Forelimb muscle (tissue), 1 donor: ENCODE measurements at regions not wholly inside any gene's neighbourhood (a gene's known extent, or its start where the extent isn't known, plus 50 kb on each side); places are given as distances from the start of the nearest gene placed in this dataset.

Source experiments
- DNase-seq: peaks from one replicate; pipeline ENCODE4 v3.0.0-alpha.2; 2013; ENCODE audit warnings: low read depth

DNA sequence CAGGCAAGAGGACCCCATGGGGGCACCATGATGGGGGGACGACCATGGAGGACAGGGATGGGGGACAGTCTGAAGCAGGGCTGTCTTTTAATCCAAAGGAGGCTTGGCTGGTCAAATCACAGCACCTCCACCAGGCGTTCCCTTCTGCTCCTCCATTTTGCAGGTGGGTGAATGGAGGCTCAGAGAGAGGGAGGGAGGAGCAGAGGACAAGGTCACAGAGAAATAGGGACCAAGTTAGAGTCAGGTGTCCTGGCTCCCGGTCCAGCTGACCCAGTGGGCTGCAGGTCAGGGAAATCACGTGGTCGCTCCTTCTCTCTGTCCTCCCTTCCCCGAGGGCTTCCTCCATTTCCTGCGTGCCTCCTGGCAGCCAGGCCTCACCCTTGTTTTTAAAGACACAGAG lies 156.4 kb upstream of the SMIM23 start:
- no peak for DNase-seq

DNA sequence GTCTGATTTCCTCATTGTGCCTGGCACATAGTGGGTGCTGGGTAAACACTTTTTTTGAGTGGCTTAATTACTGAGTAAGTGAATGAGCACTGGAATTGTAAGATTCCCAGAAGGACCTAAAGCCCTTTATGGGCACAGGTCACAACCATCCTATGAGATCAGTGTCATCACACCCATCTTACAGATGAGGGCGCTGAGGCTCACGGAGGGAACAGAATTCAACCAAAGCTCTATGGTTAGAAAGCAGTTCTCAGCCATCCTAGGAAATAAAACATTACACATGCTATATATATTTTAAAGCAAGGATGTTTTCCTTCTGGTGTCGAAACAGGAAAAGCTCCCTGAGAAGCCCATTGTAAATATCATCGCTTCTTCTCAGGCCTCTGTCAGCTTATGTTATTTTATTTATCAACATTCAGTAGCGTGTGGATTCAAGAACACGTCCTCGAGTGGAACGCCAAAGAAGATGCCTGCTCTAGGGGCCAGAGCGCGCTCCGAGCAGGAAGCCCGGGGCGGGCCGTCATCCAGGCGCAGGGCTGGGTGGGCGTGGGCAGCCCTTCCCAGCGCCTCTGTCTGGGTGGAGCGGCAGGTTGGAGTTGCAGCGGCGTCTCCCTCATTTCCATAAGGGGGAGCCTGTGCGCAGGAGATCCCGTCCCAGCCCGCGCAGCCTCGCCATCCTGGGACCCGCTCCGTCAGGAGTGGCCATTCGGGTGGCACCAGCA lies 155.8 kb upstream of the SMIM23 start:
- no peak for DNase-seq

DNA sequence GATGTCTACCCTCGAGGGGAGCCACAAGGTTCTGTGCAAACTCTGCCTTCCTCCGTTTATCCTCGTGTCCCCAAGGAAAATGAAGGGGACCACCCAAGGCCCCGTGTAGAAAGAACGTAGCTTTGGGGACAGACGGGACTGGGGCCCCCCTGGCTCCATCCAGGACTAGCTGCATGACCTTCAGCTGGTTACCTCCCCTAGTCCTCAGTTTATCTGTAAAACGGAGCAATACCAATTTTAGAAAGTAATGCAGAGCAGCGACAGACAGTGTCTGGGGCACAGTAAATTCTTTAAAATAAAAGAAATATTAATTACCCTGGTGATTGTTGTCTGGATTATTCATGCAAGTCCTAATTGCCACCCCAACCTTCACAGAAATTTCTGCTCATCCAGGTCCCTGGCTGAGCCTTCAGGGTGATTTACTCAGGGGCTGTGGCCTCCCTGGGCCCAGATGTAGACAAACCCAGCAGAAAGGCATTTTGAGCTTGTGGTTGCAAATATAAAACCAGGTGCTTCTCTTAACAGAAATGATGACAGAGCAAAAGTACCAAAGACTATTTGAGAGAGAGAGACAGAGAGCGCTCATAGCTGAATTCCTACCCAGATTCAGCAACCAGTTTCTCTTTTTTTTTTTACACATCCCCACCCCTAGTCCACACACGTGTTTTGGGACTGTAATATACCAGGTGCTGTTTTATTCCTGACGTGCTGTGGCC lies 155.1 kb upstream of the SMIM23 start:
- DNase-seq: no peak

DNA sequence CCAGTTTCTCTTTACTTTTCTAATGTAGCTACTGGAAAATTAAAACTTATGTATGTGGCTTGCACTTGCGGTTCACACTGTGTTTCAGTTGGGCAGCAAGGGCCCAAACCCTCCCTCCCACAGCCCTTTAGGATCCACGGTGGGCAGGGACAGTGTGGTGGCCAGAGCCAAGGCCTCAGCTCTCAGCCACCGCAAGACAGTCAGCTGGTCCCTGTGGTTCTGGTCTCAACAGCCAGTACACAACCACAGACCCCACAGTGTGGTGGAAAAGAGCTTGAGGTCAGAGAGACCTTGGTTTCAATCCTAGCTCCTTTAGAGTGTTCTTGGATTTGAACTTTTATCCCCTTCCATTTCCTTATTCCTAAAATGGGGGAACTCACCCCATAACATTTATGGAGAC lies 153.0 kb upstream of the SMIM23 start:
- no peak for DNase-seq

DNA sequence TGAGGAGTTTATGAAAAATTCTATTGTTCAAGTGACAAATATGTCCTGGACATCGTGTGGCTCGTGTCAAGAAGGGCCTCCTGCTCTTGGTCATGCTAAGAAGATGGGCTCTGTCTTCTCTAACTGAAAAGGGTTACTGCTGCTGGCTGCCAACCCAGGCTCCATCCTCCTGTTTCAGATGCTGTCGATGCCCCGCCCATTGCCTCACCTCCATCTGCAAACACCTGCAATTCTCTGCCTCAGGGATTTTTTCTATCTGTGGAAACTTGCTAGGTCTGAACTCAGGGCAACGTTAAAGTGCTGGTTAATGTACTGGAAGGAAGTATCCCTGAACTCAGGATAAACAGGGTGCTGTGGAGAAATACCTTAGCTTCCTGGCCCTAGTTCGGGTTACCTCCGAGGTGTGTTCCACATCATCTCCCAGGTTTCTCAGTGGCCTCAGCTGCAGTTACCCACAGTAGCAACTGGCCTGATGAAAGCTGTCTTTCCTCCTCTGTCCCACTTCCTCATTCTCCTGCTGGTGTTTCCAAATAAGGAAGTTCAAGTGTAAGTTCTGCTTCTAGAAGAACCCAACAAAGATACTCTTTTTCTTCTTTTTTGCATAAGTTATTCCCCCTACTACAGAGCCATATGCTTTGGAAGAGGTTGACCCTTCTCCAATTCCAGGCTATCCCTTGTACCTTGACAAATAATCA lies 151.7 kb upstream of the SMIM23 start:
- DNase-seq: no peak

DNA sequence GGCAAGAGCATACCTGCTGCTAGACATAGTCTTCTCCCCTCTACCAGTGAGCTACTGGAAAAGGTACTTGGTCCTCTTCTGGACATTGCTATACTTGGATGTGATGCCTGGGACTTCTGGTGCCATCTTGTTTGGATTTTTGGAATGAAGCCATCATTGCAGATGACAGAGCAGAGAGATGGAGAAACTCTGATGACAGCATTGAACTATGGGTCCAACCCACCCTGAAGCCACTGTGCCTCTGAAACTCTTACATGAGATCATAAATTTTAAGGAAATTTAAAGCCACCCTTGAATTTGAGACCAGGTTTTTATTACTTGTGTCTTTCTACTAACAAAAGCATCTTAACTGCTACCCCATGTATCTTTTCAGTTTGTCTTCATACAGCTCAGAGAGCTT lies 151.1 kb upstream of the SMIM23 start:
- no peak for DNase-seq

DNA sequence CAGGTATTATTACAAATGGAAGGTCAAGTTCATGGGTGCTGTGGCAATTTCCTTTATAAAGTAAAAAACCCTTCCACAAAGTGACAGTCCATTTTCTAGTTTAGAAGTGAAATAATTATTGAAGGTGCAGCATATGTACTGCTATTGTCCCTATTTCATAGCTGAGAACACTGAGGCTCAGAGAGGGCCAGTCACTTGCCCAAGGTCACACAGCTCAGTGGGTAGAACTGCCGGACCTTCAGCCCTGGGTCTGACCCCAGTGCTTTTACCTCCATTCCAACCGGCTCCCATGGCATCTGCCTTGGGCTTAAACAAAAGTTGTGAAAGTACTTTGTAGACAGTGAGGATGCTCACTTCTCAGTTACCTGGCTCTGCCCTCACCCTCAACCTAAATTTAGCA lies 150.6 kb upstream of the SMIM23 start:
- DNase-seq: no peak

DNA sequence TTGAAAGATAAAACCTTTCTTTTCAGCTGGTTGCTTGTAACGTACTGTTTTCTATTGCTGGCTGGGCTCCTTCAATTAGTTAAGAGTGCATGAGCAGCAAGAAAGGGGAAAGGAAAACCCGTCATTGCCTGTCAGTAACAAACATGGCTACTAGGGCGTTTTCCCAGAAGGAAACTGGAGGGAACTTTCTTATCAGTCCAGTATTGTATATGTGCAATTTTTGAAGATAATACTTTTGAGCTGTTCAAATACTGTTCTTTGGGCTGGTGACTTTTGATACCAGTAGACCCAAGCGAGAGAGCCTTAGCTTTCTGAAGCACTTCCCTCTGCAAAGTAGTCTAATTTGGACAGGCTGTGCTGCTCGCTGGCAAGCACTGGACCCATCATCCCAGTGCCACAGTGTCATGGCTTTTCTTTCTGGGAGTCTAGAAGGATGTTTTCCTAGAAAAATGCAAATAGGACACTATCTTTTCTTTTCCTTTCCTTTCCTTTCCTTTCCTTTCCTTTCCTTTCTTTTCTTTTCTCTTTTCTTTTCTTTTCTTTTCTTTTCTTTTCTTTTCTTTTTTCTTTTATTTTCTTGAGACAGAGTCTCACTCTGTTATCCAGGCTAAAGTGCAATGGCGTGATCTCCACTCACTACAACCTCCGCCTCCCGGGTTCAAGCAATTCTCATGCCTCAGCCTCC lies 149.9 kb upstream of the SMIM23 start:
- no peak for DNase-seq

DNA sequence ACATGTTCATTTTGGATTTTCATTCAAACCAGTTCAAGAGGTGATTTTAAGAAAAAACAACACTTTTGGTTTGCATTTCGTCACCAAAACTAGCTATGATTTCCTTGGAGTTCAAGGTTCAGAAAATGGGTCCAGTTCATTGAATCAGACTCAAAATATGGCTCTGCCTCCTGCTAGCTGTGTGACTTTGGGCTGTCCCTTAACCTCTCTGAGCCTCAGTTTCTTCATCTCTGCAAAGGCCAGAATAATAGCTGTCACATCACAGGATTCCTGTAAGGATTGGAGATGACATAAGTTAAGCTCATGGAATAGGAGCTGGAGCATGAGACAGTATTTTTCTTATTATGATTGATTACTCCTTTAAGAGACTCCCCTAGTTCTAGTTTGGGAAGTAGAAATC lies 147.8 kb upstream of the SMIM23 start:
- DNase-seq: no peak

DNA sequence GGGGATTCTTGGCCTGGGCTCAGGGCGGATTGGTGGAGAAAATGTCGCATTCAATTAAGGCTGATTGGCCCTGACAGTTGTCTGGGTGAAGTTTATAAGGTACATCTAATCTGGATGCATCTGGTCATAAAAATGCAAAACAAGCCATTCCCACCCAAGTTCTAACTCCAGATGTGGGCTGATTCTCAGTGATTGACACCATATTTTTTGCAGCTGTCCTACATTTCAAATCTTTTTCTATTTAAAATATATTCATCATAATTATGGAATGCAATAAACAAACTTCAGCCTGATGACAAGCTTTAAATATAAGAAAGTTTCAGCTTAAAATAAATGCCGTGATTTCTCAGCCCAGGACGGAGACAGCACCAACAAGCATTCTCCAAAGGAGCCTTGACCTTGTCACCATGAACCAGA lies 146.4 kb upstream of the SMIM23 start:
- no peak for DNase-seq

DNA sequence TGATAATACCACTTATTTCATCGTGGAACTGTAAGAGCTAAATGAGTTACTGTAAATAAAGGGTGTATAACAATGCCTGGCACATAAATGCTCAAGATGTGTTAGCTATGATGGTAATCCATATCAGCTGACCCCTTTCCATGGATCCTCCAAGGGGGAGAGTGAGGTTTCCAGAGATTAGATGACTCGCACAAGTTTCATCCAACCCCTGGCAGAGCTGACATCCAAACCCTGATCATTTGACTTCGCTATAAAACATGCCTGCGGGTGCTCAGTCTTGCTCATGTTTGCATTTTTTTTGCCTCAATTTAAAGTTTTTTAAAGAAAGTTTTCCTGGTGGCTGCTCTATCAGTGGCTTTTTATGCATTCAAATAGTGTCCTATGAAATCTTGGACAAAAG lies 145.7 kb upstream of the SMIM23 start:
- no peak for DNase-seq

DNA sequence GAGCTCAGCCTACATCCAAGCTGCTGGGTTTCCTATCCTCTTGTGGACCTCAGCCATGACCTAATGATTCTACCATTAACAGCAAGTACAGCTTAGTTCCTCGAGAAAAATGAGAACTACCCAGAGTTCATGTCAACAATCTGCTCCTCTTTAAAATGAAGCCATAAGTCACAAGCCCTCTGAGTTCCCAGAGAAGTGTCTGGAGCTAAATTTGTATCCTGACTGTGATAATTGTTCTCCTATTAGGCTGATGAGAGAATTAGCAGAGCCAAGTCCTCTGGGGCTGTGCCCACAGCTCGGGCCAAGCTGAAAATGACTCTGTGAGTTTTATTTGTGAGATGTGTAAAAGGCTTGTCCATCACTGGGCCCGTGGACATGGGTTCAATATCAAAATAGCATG lies 145.1 kb upstream of the SMIM23 start:
- no peak for DNase-seq

DNA sequence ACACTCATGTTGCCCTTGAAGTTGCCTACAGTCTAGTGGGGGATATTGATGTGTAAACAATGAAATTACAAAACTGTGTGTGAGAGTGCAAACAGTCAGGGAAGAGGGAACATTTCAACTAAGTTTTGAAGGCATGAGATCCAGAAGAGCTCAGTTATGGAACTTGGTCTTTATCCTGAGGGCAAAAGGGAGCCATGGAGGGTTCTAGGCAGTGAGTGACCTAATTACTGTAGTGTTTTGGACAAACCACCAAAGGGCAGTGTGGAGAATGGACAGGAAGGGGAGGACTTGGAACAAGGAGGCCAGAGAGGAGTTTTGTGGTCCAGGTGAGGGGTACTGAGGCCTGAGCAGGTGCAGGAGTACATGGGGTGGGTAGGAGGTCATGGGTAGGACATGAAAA lies 143.7 kb upstream of the SMIM23 start:
- no peak for DNase-seq

DNA sequence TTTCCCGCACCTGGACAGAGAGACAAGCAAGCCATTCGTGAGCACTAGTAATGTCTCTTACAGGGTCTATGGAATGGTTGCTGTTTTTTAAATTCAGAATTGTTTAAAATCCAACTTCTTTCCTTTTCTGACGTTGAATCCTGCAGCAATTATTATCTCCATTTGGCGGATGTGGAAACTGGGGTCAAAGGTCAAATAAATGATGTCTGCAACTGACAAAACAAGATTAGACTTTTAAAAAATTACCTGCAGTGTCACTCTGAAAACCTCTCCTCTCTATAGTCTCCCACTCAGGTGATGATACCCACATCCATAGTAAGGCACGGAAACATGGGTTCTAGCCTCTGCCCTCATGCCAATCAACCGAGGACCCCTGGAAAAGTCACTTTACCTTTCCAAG lies 142.7 kb upstream of the SMIM23 start:
- DNase-seq: no peak

DNA sequence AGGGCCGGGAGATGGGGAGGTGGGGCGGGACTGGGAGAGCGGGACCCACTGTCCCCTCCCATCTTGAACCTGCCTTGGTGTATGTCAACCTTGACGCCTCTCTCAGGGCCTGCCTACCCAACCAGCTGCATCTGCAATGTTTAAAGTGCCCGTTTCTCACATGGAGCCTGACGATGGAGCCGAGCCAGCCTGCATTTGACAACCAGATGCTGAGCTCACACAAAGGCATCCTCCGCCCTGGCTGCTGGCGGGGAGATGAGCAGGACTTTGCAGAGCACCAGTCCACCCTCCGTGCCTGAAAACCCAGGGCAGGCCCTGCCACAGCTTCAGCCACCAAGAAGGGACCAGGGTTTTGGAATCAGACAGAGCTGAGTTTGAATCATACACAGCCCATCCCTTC lies 141.1 kb upstream of the SMIM23 start:
- DNase-seq: no peak

DNA sequence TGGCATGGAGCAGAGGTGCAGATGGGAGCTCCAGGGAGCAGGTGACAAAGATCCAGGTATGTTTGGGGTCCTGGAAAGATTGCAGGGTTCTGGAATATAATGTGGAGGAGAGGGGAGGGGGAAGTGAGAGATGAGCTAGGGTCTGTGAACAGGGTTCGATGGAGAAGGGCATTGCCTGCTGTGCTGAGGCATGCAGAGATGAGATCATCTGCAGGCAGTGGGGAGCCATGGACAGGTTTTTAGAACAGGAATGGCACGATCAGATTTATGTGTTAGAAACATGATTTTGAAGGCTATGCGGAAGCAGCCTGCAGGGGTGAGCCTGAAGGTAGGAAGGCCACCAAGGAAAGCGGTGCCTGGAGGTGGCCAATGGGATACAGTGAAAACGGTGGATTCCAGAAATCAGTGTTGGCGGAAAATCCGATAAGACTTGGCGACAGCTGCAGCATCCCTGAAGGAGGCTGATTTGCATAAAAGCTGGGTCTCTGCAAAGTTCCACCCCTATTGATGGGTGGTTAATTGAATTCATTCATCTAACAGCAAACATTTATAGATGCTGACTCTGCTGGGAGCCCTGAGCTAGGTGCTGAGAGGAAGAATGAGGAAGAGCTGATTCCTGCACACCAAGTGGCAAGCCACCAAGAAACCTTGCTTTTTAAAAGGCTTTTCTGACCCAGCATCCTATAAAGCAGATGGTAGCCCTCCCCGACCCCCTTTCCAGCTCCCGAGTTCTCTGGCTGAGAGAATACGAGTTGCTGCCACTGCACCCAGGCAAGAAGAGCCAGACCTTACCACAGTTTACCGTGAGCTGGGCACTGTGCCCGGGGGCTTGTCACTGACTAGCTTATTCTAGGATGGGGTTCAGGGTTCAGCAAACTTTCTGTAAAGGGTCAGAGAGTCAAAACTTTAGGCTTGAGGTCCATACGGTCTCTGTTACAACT lies 139.2 kb upstream of the SMIM23 start:
- DNase-seq: no peak

DNA sequence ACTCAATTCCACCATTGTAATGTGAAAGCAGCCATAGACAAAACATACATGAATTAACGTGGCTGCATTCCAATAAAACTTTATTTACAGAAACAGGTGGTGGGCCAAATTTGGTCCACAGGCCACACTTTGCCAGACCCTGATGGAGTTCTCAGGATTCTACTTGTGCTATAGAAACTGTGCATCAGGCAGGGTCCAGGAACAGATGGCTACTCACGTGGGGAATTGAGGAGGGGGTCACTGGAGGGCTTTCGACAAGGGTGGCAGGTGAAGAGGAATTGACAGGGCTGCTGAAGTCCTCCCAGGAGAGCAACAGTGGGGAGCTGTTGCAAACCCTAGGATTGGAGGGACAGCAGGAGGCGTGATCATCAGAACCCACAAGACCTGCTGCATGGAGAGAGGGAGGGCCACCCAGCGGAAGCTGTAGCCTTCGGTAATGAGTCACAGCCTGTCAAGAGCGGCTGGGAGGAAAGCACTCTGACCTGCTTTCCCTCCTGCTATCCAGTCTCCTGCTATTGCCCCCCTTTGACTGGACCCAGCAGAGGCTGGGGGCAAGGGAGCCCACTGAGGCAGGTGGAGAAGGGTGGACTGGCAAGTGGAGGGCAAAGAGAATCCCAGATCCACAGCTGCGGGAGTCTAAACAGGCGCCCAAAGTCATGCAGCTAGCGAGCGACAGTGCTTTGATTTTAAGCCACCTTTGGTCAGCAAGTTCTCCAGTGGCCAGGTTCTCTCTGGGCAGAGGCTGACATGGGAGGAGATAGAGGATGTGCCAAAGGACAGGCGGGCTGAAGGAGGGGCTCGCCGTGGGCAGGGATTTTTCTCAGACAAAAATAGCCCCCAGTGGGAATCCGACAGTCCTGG lies 138.3 kb upstream of the SMIM23 start:
- DNase-seq: no peak

DNA sequence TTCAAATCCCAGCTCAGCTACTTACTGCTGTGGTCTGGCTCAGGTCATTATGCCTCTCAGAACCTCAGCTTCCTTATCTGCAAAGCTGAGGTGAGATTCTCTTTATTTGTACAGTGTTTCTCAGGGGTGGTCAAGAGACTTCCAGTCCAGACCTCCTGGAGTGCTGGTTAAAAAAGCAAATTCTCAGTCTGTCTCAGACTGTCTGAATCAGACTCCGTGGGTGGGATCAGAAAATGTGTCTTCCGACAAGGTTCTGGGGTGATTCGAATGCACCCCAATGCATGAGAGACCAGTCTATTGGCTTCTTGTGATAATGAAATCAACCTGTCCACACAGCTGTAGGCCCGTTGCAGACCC lies 137.7 kb upstream of the SMIM23 start:
- no peak for DNase-seq

DNA sequence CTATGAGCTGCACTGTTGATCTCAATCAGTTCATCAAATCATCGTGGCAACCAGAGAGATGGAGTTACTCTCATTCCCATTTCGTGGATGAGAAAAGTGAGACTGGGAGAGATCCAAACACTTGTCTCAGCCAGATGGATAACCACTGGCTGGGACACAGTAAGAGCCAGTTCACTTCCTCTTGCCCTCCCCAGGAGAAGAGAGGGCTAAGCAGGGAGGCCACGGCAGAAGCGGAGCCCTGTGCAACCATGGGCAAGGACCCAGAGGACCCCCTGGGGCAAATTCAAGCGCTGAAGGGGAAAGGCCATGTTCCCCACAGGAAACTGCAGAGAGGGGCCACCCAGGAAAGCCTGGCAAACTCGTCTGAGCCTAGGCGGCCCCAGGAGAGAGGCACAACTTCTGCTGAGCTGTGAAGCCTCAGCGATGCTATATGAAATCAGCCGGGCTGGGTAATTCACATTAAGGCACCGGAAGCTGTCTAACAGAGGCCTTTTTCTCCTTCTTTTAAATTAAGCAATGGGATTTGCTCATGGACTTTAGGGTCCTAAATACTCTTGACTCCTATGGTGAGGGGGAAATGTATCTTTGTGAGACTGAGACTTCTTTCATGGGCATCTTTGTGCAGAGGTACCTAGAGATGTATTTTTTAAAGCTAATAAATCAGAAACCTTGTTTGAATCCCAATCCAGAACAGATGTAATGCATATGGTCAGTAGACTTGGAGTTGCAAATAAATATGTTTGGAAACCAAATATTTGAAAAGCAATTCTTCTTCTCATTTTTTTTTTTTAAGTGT lies 137.1 kb upstream of the SMIM23 start:
- DNase-seq: no peak

DNA sequence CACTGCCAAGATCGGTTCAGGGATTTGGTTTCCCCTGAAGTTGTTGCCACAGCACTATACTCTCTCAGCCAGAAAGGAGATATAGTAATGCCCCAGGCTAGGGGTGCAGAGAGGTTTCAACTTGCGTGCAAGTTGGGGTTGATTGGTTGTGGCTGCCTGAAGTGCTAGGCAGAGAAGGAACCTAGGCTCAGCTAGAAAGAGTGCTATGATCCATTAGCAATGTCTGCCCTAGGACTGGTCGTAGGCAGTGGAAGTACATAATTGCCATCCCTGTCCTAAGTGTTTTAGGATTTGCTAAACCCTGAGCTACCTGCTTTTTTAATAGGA lies 136.6 kb upstream of the SMIM23 start:
- no peak for DNase-seq
